Small intestine (tissue), 7 donors: ENCODE measurements at regions not wholly inside any gene's neighbourhood (a gene's known extent, or its start where the extent isn't known, plus 50 kb on each side); places are given as distances from the start of the nearest gene placed in this dataset.

Experiments used
- DNase-seq, 2 donors: peaks; one replicate each; pipeline versions ENCODE4 v3.0.0 to v3.0.0-alpha.2; 2013
- FAIRE-seq: peaks from 2 replicates; lab custom pipeline; 2012; peaks lifted over from hg19 to GRCh38; lab: Jason Lieb, UNC
- H3K27ac ChIP-seq, 3 donors: one replicate each; pipeline ENCODE4 v1.5.1; 2013; ENCODE audit warnings: low read length in 2 of 3, mild to moderate bottlenecking in 2 of 3, control low read depth in 1 of 3, inconsistent platforms in 1 of 3, low read depth in 1 of 3, moderate library complexity in 1 of 3
- H3K27me3 ChIP-seq, 3 donors: one replicate each; pipeline ENCODE4 v1.6.1; 2013; ENCODE audit warnings: low read length in 3 of 3, inconsistent platforms in 1 of 3; ENCODE audit not compliant: control insufficient read depth in 3 of 3, insufficient read depth in 3 of 3
- H3K36me3 ChIP-seq, 3 donors: one replicate each; pipeline ENCODE4 v1.6.1; 2013; ENCODE audit warnings: low read length in 3 of 3, inconsistent platforms in 1 of 3, low read depth in 1 of 3, mild to moderate bottlenecking in 1 of 3, moderate library complexity in 1 of 3; ENCODE audit not compliant: control insufficient read depth in 3 of 3, insufficient read depth in 2 of 3
- H3K4me1 ChIP-seq, 3 donors: one replicate each; pipeline ENCODE4 v1.6.1; 2013; ENCODE audit warnings: low read length in 2 of 3, inconsistent platforms in 1 of 3, low read depth in 1 of 3, mild to moderate bottlenecking in 1 of 3, moderate library complexity in 1 of 3; ENCODE audit not compliant: control insufficient read depth in 3 of 3, insufficient read depth in 2 of 3
- H3K4me3 ChIP-seq, 3 donors: one replicate each; pipeline ENCODE4 v1.5.1; 2013; ENCODE audit warnings: low read length in 3 of 3, control low read depth in 1 of 3, inconsistent platforms in 1 of 3, low read depth in 1 of 3, mild to moderate bottlenecking in 1 of 3, moderate library complexity in 1 of 3
- H3K9me3 ChIP-seq, 2 donors: one replicate each; pipeline ENCODE4 v1.6.1; 2013; ENCODE audit warnings: low read depth in 1 of 2, low read length in 1 of 2; ENCODE audit not compliant: control insufficient read depth in 2 of 2, insufficient read depth in 1 of 2
- WGBS, 3 donors: extraction: QIAGEN DNeasy Blood & Tissue Kit; methylation state at CpG; one replicate each; pipeline ENCODE4 v1.1.7; 2013; 5-methylcytosine and 5-hydroxymethylcytosine counted together
- donor health status: healthy with polysubstance abuse.
- donor health status: control.
- donor health status: control.
- donor health status: Bipolar disorder and iron deficiency.
- donor health status: healthy.

DNA sequence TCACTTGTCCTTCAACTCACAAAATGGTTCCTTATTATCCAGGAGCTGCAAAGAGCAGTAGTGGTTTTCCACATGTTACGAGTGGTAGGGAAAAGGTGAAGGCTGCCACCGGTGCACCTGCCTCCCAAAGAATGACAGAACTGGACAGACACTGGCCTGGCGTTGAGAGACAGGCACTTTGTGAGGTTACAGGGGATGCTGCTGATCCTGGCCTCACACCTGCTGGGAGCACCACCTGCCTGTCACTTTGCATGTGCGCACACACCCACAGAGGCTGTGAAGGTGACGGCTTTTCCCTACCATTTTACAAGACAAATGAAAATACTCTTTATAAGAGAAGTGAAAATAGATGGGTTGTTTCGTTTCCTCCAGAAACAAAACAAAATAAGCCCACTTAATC, 175.3 kb upstream of the B3GAT1 start:
- no peaks in the 10 kb centered on the region for H3K9me3 ChIP-seq
- peaks cover 0 to 2% (median 0%) of the 10 kb centered on the region in 3 donors for H3K27me3 ChIP-seq
- WGBS, 3 donors, result 78 to 81% (median 80%) methylated on average over 6 of the region's 6 CpGs
- peaks cover 0 to 19% (median 11%) of the 10 kb centered on the region in 3 donors for H3K4me1 ChIP-seq
- no peak for DNase-seq
- no peak overlapping the region for H3K27ac ChIP-seq
- FAIRE-seq, result no peak
- no peaks in the 10 kb centered on the region for H3K36me3 ChIP-seq
- no peak overlapping the region for H3K4me3 ChIP-seq

DNA sequence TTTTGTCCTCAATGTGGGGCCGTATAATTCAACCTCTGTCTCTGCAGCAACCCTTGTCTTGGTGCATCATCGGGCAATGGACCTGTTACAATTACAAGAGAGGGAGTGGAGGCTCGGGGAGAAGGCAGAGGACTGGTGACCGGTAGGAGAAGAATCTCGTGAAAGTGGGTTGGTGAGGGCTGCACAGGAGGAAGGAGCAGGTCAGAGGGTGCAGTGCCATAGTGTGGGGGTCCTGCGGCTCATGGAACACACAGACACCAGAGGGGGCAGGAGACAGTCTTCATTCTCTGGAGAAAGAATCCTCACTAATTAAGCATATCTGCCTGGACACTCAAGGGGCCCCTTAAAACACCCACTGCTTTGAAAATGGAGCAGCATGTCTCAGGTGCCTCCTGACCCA, 174.7 kb upstream of the B3GAT1 start:
- Histone ChIP-seq H3K9me3 (no peaks in the 10 kb centered on the region), H3K27ac (no peak overlapping the region), H3K36me3 (no peaks in the 10 kb centered on the region), H3K27me3 (peaks cover 0 to 2% (median 0%) of the 10 kb centered on the region in 3 donors), H3K4me1 (peaks cover 0 to 20% (median 11%) of the 10 kb centered on the region in 3 donors), H3K4me3 (no peak overlapping the region)
- no peak for FAIRE-seq
- DNase-seq, result no peak
- WGBS, 3 donors, result 62 to 80% (median 65%) methylated on average over 6 of the region's 6 CpGs

DNA sequence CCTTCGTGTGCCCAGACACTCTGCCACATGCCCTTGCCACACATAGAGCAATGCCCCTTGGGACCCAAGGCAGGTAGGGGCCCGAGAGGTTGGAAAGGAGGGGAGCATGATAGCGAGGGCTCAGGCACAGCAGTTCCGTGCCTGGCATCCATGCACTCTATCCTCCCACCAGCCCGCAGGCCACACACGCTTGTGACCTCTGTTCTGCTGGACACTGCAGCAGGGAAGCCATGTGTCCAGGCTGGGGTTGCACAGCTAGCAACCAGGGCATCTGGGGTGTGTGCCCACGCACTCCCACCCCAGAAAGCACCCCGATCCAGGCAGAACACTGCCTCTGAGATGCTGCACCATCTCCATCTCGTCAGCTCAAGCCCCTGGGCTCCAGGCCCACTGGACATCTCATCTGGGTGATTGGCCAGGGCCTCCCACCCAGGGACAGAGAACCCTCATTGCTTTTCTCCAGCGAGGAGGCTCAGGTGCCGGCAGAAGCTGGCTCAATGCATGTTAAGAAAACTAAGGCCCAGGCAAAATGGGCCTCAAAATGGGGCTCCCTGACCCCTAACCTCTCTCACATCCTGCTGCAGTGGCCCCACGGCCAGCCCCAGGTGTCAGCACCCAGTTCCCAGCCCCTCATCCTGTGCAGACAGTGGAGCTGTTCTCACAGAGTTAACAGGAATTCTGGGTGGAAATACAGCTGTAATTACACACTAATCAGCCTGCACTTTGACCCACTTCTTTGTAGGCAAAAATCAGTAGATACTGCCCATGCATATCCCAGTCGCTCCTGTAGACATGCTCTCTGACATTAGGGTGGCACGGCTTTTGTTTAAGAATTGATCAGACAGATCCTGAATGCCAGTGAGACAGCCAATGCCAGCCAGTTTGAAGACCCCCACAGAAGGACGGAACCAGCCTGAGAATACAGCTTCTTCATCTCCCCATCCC, 173.9 kb upstream of the B3GAT1 start:
- 55 to 70% (median 68%) methylated on average over 15 of the region's 15 CpGs for WGBS, 3 donors
- Histone ChIP-seq H3K36me3 (no peaks in the 10 kb centered on the region), H3K9me3 (no peaks in the 10 kb centered on the region), H3K27me3 (peaks cover 0 to 2% (median 0%) of the 10 kb centered on the region in 3 donors), H3K27ac (no peak overlapping the region), H3K4me3 (no peak overlapping the region), H3K4me1 (peaks cover 0 to 20% (median 14%) of the 10 kb centered on the region in 3 donors)
- DNase-seq, result peak; percentile 20 to 57
- FAIRE-seq, result no peak

DNA sequence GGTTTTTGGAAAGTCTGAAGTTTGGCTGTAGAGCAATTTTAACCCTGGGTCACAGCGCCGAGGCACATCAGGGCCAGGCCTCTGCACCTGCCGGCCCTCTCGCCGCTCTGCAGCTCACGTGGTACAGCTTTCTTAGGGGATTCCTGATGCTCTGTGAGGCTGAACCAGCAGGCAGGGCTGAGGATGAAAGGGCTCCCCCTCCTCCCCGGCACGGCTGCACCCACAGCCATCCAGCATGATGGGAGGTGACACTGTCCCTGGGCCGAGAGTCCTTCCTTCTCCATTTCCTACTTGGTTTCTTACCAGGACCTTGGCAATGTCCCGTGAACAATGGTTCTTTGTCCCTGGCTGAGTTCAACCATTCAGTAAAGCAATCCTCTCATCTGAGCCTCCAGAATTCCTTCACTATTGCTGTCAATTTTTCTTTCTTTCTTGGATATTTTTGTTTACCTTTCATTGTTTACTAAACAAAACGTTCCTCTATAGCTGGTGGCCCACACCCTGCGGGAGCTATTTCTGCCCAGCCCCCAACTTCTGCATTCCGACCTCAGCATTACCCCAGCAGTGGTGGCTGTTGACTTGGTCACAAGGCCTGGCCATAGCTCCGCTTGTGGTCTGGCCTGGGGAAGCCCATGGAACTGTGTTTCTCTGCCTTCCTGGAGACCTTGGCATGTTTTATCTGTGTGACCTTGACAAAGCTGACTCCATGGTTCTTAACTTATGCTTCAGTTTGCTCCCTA, 172.8 kb upstream of the B3GAT1 start:
- H3K27me3 ChIP-seq, result peaks cover 0 to 2% (median 0%) of the 10 kb centered on the region in 3 donors
- DNase-seq (peak in 1 of 2 donors; percentile 26), FAIRE-seq (no peak)
- H3K27ac ChIP-seq, result no peak overlapping the region
- H3K36me3 ChIP-seq, result no peaks in the 10 kb centered on the region
- H3K4me1 ChIP-seq, result peaks cover 0 to 27% (median 14%) of the 10 kb centered on the region in 3 donors
- H3K4me3 ChIP-seq, result no peak overlapping the region
- 20 to 42% (median 33%) methylated on average over 13 to 14 of the region's 14 CpGs for WGBS, 3 donors
- H3K9me3 ChIP-seq, result no peaks in the 10 kb centered on the region

DNA sequence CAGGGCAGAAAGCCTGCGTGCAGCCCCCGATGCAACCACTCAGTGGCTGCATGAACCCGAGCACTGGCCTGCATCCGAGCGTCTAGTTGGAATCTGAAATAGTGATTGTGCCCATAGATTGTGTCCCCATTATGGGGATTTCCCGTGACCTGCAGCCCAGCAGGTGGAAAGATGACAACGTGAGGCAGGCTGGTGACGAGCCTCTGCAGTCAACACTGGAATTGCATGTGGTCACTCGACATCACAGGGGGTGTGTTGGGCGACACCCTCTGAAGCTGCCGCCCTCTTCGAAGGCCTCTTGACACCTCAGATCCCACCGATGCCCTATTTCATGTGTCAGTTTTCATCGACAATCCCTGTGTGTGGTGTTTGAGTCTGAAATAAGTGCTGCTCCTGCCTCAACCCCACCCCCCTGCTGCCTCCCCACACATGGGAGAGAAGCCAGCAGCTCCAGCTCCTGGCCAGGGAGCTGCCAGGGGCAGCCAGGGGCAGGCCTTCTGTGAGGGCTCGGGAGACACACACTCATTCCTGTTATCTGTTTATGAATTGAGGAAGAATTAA, 172.0 kb upstream of the B3GAT1 start:
- Histone ChIP-seq H3K9me3 (no peaks in the 10 kb centered on the region), H3K4me1 (peaks cover 0 to 30% (median 14%) of the 10 kb centered on the region in 3 donors), H3K36me3 (no peaks in the 10 kb centered on the region), H3K27me3 (peaks cover 0 to 2% (median 0%) of the 10 kb centered on the region in 3 donors), H3K27ac (no peak overlapping the region), H3K4me3 (no peak overlapping the region)
- WGBS, 3 donors, result 73 to 76% (median 75%) methylated on average over 15 of the region's 15 CpGs
- DNase-seq (no peak), FAIRE-seq (no peak)

DNA sequence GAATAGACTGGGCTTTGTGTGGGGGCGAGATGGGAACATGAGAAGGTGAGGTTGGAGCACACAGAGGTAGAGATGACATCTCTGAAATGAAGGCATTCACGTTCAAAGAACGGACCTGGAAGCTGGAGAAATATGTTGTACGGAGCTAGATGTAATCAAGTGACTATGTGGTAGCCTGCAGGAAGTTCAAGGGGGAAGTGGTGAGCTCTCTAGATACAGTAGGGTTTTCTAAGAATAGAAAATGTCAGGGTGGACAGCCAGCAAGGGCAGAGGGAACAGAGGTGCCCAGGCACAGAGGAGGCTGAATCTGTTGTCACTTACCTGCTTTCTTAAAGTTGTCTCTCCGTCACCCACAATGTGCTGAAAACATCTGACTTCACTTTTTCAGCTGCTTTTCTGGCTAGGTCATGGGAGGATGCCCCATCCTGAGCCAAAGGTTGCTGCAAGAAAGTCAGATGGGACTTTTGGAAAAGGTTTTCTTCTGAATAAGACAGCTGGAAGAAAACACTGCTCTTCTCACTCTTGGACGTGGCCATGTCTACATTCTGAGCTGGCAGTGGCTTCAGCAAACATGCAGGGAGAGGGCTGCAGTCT, 171.5 kb upstream of the B3GAT1 start:
- 56 to 87% (median 57%) methylated on average over 6 of the region's 6 CpGs for WGBS, 3 donors

DNA sequence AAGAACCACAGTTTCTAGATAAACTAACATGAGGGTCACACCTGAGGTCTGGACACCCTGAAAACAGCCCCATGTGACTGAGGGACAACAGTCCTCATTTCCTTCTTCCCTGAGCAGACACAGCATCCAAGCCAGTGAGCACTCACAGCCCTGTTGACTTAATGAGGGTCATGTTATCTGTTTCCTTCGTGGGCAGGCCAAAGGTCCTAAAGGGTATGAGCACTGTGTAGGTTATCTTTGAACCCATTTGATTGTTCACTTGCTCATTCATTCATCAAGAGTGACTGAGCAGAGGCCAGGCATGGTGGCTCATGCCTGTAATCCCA, 170.7 kb upstream of the B3GAT1 start:
- Histone ChIP-seq H3K4me3 (no peak overlapping the region), H3K36me3 (no peaks in the 10 kb centered on the region), H3K9me3 (no peaks in the 10 kb centered on the region), H3K27ac (peak overlapping the region in 1 of 3 donors; percentile 21), H3K27me3 (peaks cover 0 to 2% (median 0%) of the 10 kb centered on the region in 3 donors), H3K4me1 (peaks cover 0 to 30% (median 14%) of the 10 kb centered on the region in 3 donors)
- 4 to 32% (median 26%) methylated on average over 1 of the region's 1 CpG for WGBS, 3 donors
- FAIRE-seq (no peak), DNase-seq (peak; percentile 51 to 90)

More for the DNA sequence above, 171.5 kb upstream of the B3GAT1 start:
- Histone ChIP-seq H3K36me3 (no peaks in the 10 kb centered on the region), H3K9me3 (no peaks in the 10 kb centered on the region), H3K4me3 (no peak overlapping the region), H3K4me1 (peaks cover 0 to 30% (median 14%) of the 10 kb centered on the region in 3 donors), H3K27me3 (peaks cover 0 to 2% (median 0%) of the 10 kb centered on the region in 3 donors), H3K27ac (no peak overlapping the region)
- DNase-seq, result no peak
- FAIRE-seq, result no peak
